ENCODE measurements at regions not wholly inside any gene's neighbourhood (a gene's known extent, or its start where the extent isn't known, plus 50 kb on each side); places are given as distances from the start of the nearest gene placed in this dataset.

GRCh38 chr4:12674184-12674583 is 810.0 kb downstream of the RAB28 start:
- no peak overlapping the region for H2AFZ ChIP-seq (ENCODE audit: low read length)
- H3K27me3 ChIP-seq (ENCODE audit: low read length) = no peaks in the 10 kb centered on the region
- DNase-seq = no peak
- no peaks in the 10 kb centered on the region for H4K20me1 ChIP-seq (ENCODE audit: low read length)
- no peaks in the 10 kb centered on the region for H3K36me3 ChIP-seq (ENCODE audit: low read depth, low read length)
- CTCF ChIA-PET = no interaction called here
- H3K4me1 ChIP-seq (ENCODE audit: insufficient read depth, low read length) = no peaks in the 10 kb centered on the region
- no peak overlapping the region for H3K4me2 ChIP-seq (ENCODE audit: low read length)
- H3K9me3 ChIP-seq (ENCODE audit: low read length) = 0 out of 2 replicates have a peak, but pooled peaks cover 4% of the 10 kb centered on the region
- POLR2A ChIA-PET (ENCODE audit: unreplicated experiment) = no interaction called here
- no peaks in the 10 kb centered on the region for H3K79me2 ChIP-seq (ENCODE audit: low read length)
- no peaks in the 10 kb centered on the region for H3K9me2 ChIP-seq (replicated peaks; ENCODE audit: low read length)
- H3K9ac ChIP-seq (ENCODE audit: low read length) = no peak overlapping the region
- no peaks in the 10 kb centered on the region for H3F3A ChIP-seq (ENCODE audit: low read length, unreplicated experiment)
- H3K4me3 ChIP-seq (ENCODE audit: low read length) = no peak overlapping the region
- intact Hi-C loops (cut with micrococcal nuclease) = no loop called here
- no TSS peak for BruUV-seq (replicated peaks)
- TF ChIP-seq, protein P1, sequence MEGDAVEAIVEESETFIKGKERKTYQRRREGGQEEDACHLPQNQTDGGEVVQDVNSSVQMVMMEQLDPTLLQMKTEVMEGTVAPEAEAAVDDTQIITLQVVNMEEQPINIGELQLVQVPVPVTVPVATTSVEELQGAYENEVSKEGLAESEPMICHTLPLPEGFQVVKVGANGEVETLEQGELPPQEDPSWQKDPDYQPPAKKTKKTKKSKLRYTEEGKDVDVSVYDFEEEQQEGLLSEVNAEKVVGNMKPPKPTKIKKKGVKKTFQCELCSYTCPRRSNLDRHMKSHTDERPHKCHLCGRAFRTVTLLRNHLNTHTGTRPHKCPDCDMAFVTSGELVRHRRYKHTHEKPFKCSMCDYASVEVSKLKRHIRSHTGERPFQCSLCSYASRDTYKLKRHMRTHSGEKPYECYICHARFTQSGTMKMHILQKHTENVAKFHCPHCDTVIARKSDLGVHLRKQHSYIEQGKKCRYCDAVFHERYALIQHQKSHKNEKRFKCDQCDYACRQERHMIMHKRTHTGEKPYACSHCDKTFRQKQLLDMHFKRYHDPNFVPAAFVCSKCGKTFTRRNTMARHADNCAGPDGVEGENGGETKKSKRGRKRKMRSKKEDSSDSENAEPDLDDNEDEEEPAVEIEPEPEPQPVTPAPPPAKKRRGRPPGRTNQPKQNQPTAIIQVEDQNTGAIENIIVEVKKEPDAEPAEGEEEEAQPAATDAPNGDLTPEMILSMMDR (conservative IDR thresholded peaks at IDR 0.05; ENCODE audit: low read depth, low read length) = no peak
- TF ChIP-seq EZH2phosphoT487 (IDR thresholded peaks at IDR 0.05; ENCODE audit: borderline replicate concordance, low read length) (no peak), EZH2 (IDR thresholded peaks at IDR 0.05; ENCODE audit: low read length, unreplicated experiment) (no peak)
- ATAC-seq = no peak
- H3K27ac ChIP-seq (ENCODE audit: low read length) = no peak overlapping the region

- POLR2A ChIA-PET (ENCODE audit: unreplicated experiment) = no interaction called here
- no peak for ATAC-seq
- H2AFZ ChIP-seq (ENCODE audit: low read length) = no peak overlapping the region
- CTCF ChIA-PET = no interaction called here
- no peaks in the 10 kb centered on the region for H3K4me1 ChIP-seq (ENCODE audit: insufficient read depth, low read length)
- no peak overlapping the region for H3K27ac ChIP-seq (ENCODE audit: low read length)
- 0 out of 2 replicates have a peak, but pooled peaks cover 4% of the 10 kb centered on the region for H3K9me3 ChIP-seq (ENCODE audit: low read length)
- no peaks in the 10 kb centered on the region for H3F3A ChIP-seq (ENCODE audit: low read length, unreplicated experiment)
- intact Hi-C loops (cut with micrococcal nuclease) = no loop called here
- no peaks in the 10 kb centered on the region for H4K20me1 ChIP-seq (ENCODE audit: low read length)
- H3K9ac ChIP-seq (ENCODE audit: low read length) = no peak overlapping the region
- H3K4me3 ChIP-seq (ENCODE audit: low read length) = no peak overlapping the region
- no peak overlapping the region for H3K4me2 ChIP-seq (ENCODE audit: low read length)
- DNase-seq = no peak
- TF ChIP-seq EZH2phosphoT487 (IDR thresholded peaks at IDR 0.05; ENCODE audit: borderline replicate concordance, low read length) (no peak), EZH2 (IDR thresholded peaks at IDR 0.05; ENCODE audit: low read length, unreplicated experiment) (no peak)
- TF ChIP-seq, protein P1 (conservative IDR thresholded peaks at IDR 0.05; ENCODE audit: low read depth, low read length) = no peak
- no peaks in the 10 kb centered on the region for H3K36me3 ChIP-seq (ENCODE audit: low read depth, low read length)
- H3K27me3 ChIP-seq (ENCODE audit: low read length) = no peaks in the 10 kb centered on the region
- no TSS peak for BruUV-seq (replicated peaks)
- H3K9me2 ChIP-seq (replicated peaks; ENCODE audit: low read length) = no peaks in the 10 kb centered on the region
- H3K79me2 ChIP-seq (ENCODE audit: low read length) = no peaks in the 10 kb centered on the region
Observed at GRCh38 chr4:12672303-12672702, 811.8 kb downstream of the RAB28 start.

- Histone ChIP-seq H3K36me3 (ENCODE audit: low read depth, low read length) (no peaks in the 10 kb centered on the region), H3K9ac (ENCODE audit: low read length) (no peak overlapping the region), H3K9me3 (ENCODE audit: low read length) (no peaks in the 10 kb centered on the region), H4K20me1 (ENCODE audit: low read length) (no peaks in the 10 kb centered on the region), H3K79me2 (ENCODE audit: low read length) (no peaks in the 10 kb centered on the region), H3K27me3 (ENCODE audit: low read length) (no peaks in the 10 kb centered on the region), H3F3A (ENCODE audit: low read length, unreplicated experiment) (no peaks in the 10 kb centered on the region), H3K4me2 (ENCODE audit: low read length) (no peak overlapping the region), H3K4me1 (ENCODE audit: insufficient read depth, low read length) (no peaks in the 10 kb centered on the region), H3K9me2 (replicated peaks; ENCODE audit: low read length) (no peaks in the 10 kb centered on the region), H2AFZ (ENCODE audit: low read length) (no peak overlapping the region), H3K4me3 (ENCODE audit: low read length) (no peak overlapping the region), H3K27ac (ENCODE audit: low read length) (no peak overlapping the region)
- ChIA-PET CTCF (no interaction called here), POLR2A (ENCODE audit: unreplicated experiment) (no interaction called here)
- ATAC-seq = no peak
- intact Hi-C loops (cut with micrococcal nuclease) = no loop called here
- TF ChIP-seq EZH2 (IDR thresholded peaks at IDR 0.05; ENCODE audit: low read length, unreplicated experiment) (no peak), EZH2phosphoT487 (IDR thresholded peaks at IDR 0.05; ENCODE audit: borderline replicate concordance, low read length) (no peak)
- TF ChIP-seq, protein P1 (conservative IDR thresholded peaks at IDR 0.05; ENCODE audit: low read depth, low read length) = no peak
- BruUV-seq (replicated peaks) = no TSS peak
- DNase-seq = no peak
Observed at GRCh38 chr4:12658146-12658545, 826.0 kb downstream of the RAB28 start.

Measured in PC-3 (cell line).